B cell (primary cell): ENCODE measurements at regions not wholly inside any gene's neighbourhood (a gene's known extent, or its start where the extent isn't known, plus 50 kb on each side); places are given as distances from the start of the nearest gene placed in this dataset.

Experiments used
- ATAC-seq: fragments of 200-7000 bp; cut with Tn5 transposase; one replicate; pipeline ENCODE4 v1.10.0; 2021; ENCODE audit warnings: low read depth, mild to moderate bottlenecking, moderate number of reproducible peaks, moderate library complexity
- CTCF ChIA-PET: fragments of 350-600 bp; sonication (Branson Sonifier 250); formaldehyde crosslinking; loops from one replicate; lab custom pipeline; 2021; ENCODE audit warnings: antibody characterized with exemption, inconsistent platforms; lab: Charles Lee
- POLR2A ChIA-PET: fragments of 350-600 bp; sonication (Branson Sonifier 250); formaldehyde crosslinking; loops from one replicate; lab custom pipeline; 2021; ENCODE audit warnings: antibody characterized with exemption; lab: Charles Lee
- DNase-seq: peaks from one replicate; pipeline ENCODE4 v3.0.0; 2013
- H2AFZ ChIP-seq: 2 replicates; pipeline ENCODE4 v1.6.1; 2012; ENCODE audit warnings: mild to moderate bottlenecking, low read depth, low read length; ENCODE audit not compliant: insufficient read depth, poor library complexity, severe bottlenecking
- H3K27ac ChIP-seq, 2 donors: 1 replicate in 1 of 2; 2 replicates in 1 of 2; pipeline ENCODE4 v1.5.1; 2012 to 2013; ENCODE audit warnings: low read length in 2 of 2, mild to moderate bottlenecking in 2 of 2, moderate library complexity in 1 of 2
- H3K27me3 ChIP-seq, 4 experiments: fragments of 200-600 bp in 1 of 4; sonication (generic) in 1 of 4; replicated peaks in 1 of 4; 1 replicate in 2 of 4; 2 replicates in 2 of 4; pipeline versions ENCODE4 v1.6.1 to v1.7.0; 2013 to 2016; ENCODE audit warnings: low read length in 3 of 4, mild to moderate bottlenecking in 2 of 4, mixed read lengths in 1 of 4, moderate library complexity in 1 of 4; ENCODE audit not compliant: insufficient read depth in 4 of 4, control insufficient read depth in 3 of 4; ENCODE audit errors: control extremely low read depth in 1 of 4
- H3K36me3 ChIP-seq, 2 experiments: replicated peaks in 1 of 2; 1 replicate in 1 of 2; 2 replicates in 1 of 2; pipeline versions ENCODE4 v1.6.1 to v1.7.1; 2013; ENCODE audit warnings: low read length in 1 of 2; ENCODE audit not compliant: insufficient read depth in 2 of 2, control insufficient read depth in 1 of 2; ENCODE audit errors: control extremely low read depth in 1 of 2, extremely low read depth in 1 of 2
- H3K4me1 ChIP-seq, 2 donors: fragments of 200-600 bp in 1 of 2; sonication (generic) in 1 of 2; 1 replicate in 1 of 2; 2 replicates in 1 of 2; pipeline versions ENCODE4 v1.5.1 to v1.6.1; 2013 to 2017; ENCODE audit warnings: low read length in 2 of 2; ENCODE audit not compliant: control insufficient read depth in 2 of 2, insufficient read depth in 2 of 2
- H3K4me2 ChIP-seq: replicated peaks from 2 replicates; pipeline ENCODE3; 2012; ENCODE audit warnings: mild to moderate bottlenecking, low read depth, low read length; ENCODE audit not compliant: poor library complexity, severe bottlenecking
- H3K4me3 ChIP-seq, 5 experiments: fragments of 200-600 bp in 1 of 5; sonication (generic) in 1 of 5; 1 replicate in 3 of 5; 2 replicates in 2 of 5; pipeline versions ENCODE4 v1.5.1 to v1.7.0; 2011 to 2016; ENCODE audit warnings: low read length in 4 of 5, mild to moderate bottlenecking in 4 of 5, low read depth in 2 of 5, control low read depth in 1 of 5, moderate library complexity in 1 of 5; ENCODE audit not compliant: insufficient read depth in 1 of 5; ENCODE audit errors: control extremely low read depth in 1 of 5, extremely low read depth in 1 of 5
- H3K79me2 ChIP-seq: fragments of 200-600 bp; sonication (generic); one replicate; pipeline ENCODE4 v1.6.0; 2016; ENCODE audit warnings: low read length; ENCODE audit not compliant: control insufficient read depth, insufficient read depth
- H3K9ac ChIP-seq: fragments of 200-600 bp; sonication (generic); 2 replicates; pipeline ENCODE4 v1.6.1; 2017; ENCODE audit warnings: mild to moderate bottlenecking, low read length, moderate library complexity
- H3K9me3 ChIP-seq, 3 donors: one replicate each; pipeline versions ENCODE4 v1.6.1 to v1.7.1; 2013; ENCODE audit warnings: low read length in 2 of 3; ENCODE audit not compliant: control insufficient read depth in 2 of 3, insufficient read depth in 1 of 3; ENCODE audit errors: control extremely low read depth in 1 of 3
- H4K20me1 ChIP-seq: 2 replicates; pipeline ENCODE4 v1.6.0; 2012; ENCODE audit warnings: mild to moderate bottlenecking, low read length; ENCODE audit not compliant: insufficient read depth, control insufficient read depth, poor library complexity, severe bottlenecking
- H3K27ac Mint-ChIP-seq: one replicate; pipeline ENCODE4 v1.8.0; 2021; ENCODE audit warnings: mixed read lengths
- H3K27me3 Mint-ChIP-seq: one replicate; pipeline ENCODE4 v1.8.0; 2021; ENCODE audit warnings: mixed read lengths
- H3K4me1 Mint-ChIP-seq: one replicate; pipeline ENCODE4 v1.8.0; 2021; ENCODE audit warnings: mixed read lengths
- H3K4me3 Mint-ChIP-seq: one replicate; pipeline ENCODE4 v1.8.0; 2021; ENCODE audit warnings: mixed read lengths
- H3K9me3 Mint-ChIP-seq: one replicate; pipeline ENCODE4 v1.8.0; 2022; ENCODE audit warnings: mixed read lengths; ENCODE audit not compliant: insufficient read depth
- CTCF ChIP-seq: fragments of 200-600 bp; IDR thresholded peaks from one replicate; pipeline ENCODE4 v1.8.0; 2022; ENCODE audit warnings: antibody characterized with exemption, mild to moderate bottlenecking
- EZH2 ChIP-seq: IDR thresholded peaks from 2 replicates; pipeline ENCODE4 v1.6.1; 2012; ENCODE audit warnings: borderline replicate concordance, low read depth, mild to moderate bottlenecking, moderate library complexity, low read length; ENCODE audit not compliant: insufficient read depth, poor library complexity, severe bottlenecking
- WGBS: methylation state at CpG from one replicate; pipeline ENCODE4 v1.1.5; 2013; ENCODE audit warnings: missing lambda C conversion rate; ENCODE audit not compliant: insufficient coverage; 5-methylcytosine and 5-hydroxymethylcytosine counted together
- intact Hi-C: fragments of 100-400 bp; cut with micrococcal nuclease; formaldehyde crosslinking; loops from one replicate; pipeline ENCODE4 v1.10.0; 2022

GRCh38 chr6:8664070-8664469, 228.7 kb upstream of the SLC35B3 start:
- 75% methylated on average over 1 of the region's 3 CpGs for WGBS
- Histone ChIP-seq H3K9me3 (peaks cover 0 to 3% (median 0%) of the 10 kb centered on the region in 3 donors), H3K4me1 (no peaks in the 10 kb centered on the region), H3K9ac (no peak overlapping the region), H3K36me3 (no peaks in the 10 kb centered on the region), H2AFZ (no peak overlapping the region), H3K4me2 (no peak overlapping the region), H3K27ac (no peak overlapping the region), H3K79me2 (no peaks in the 10 kb centered on the region), H3K4me3 (no peak overlapping the region), H3K27me3 (no peaks in the 10 kb centered on the region), H4K20me1 (no peaks in the 10 kb centered on the region)
- CTCF ChIA-PET = no interaction called here
- intact Hi-C loops = no loop called here
- H3K4me3 Mint-ChIP-seq = no peak overlapping the region
- H3K4me1 Mint-ChIP-seq = no peaks in the 10 kb centered on the region
- ATAC-seq (no peak), DNase-seq (no peak)
- no peaks in the 10 kb centered on the region for H3K9me3 Mint-ChIP-seq
- TF ChIP-seq CTCF (no peak), EZH2 (no peak)
- no peaks in the 10 kb centered on the region for H3K27me3 Mint-ChIP-seq
- H3K27ac Mint-ChIP-seq = no peak overlapping the region
- POLR2A ChIA-PET = no interaction called here

- no peaks in the 10 kb centered on the region for H3K9me3 Mint-ChIP-seq
- Histone ChIP-seq H3K9me3 (no peaks in the 10 kb centered on the region), H3K4me2 (no peak overlapping the region), H3K4me3 (no peak overlapping the region), H4K20me1 (no peaks in the 10 kb centered on the region), H3K36me3 (no peaks in the 10 kb centered on the region), H3K27ac (no peak overlapping the region), H3K4me1 (no peaks in the 10 kb centered on the region), H2AFZ (no peak overlapping the region), H3K79me2 (no peaks in the 10 kb centered on the region), H3K27me3 (no peaks in the 10 kb centered on the region), H3K9ac (no peak overlapping the region)
- ChIA-PET POLR2A (no interaction called here), CTCF (no interaction called here)
- H3K4me1 Mint-ChIP-seq = no peaks in the 10 kb centered on the region
- ATAC-seq = no peak
- H3K27me3 Mint-ChIP-seq = no peaks in the 10 kb centered on the region
- no peak overlapping the region for H3K4me3 Mint-ChIP-seq
- H3K27ac Mint-ChIP-seq = no peak overlapping the region
- intact Hi-C loops = no loop called here
- TF ChIP-seq EZH2 = no peak
- DNase-seq = no peak
- WGBS = 100% methylated on average over 2 of the region's 6 CpGs
Measured at GRCh38 chr6:8659404-8660189, 224.3 kb upstream of the SLC35B3 start.
